Esophagus squamous epithelium (tissue), 5 donors: ENCODE measurements at regions not wholly inside any gene's neighbourhood (a gene's known extent, or its start where the extent isn't known, plus 50 kb on each side); places are given as distances from the start of the nearest gene placed in this dataset.

ENCODE experiments used
- DNase-seq: peaks from one replicate; lab custom pipeline; 2025; lab: John Stamatoyannopoulos, UW
- H3K27ac ChIP-seq, 4 donors: fragments of 200-600 bp; sonication (generic); one replicate each; pipeline ENCODE4 v1.5.1; 2016 to 2019; ENCODE audit warnings: mild to moderate bottlenecking in 1 of 4
- H3K27me3 ChIP-seq, 4 donors: fragments of 200-600 bp; sonication (generic); 1 replicate in 3 of 4; 2 replicates in 1 of 4; pipeline versions ENCODE4 v1.5.1 to v1.6.0; 2017 to 2021; ENCODE audit warnings: antibody characterized with exemption in 1 of 4
- H3K36me3 ChIP-seq, 3 donors: fragments of 200-600 bp; sonication (generic); one replicate each; pipeline ENCODE4 v1.5.1; 2016 to 2019
- H3K4me1 ChIP-seq, 3 donors: fragments of 200-600 bp; sonication (generic); one replicate each; pipeline ENCODE4 v1.5.1; 2017 to 2019
- H3K4me3 ChIP-seq, 4 donors: fragments of 200-600 bp; sonication (generic); 1 replicate in 3 of 4; 2 replicates in 1 of 4; pipeline ENCODE4 v1.5.1; 2016 to 2019; ENCODE audit warnings: mild to moderate bottlenecking in 2 of 4, moderate library complexity in 1 of 4
- H3K9me3 ChIP-seq, 3 donors: fragments of 200-600 bp; sonication (generic); one replicate each; pipeline ENCODE4 v1.5.1; 2016 to 2019
- CTCF ChIP-seq, 6 experiments: fragments of 450-650 bp in 4 of 6; fragments of 200-600 bp in 2 of 6; sonication (generic) in 2 of 6; IDR thresholded peaks; one replicate each; pipeline ENCODE4 v1.5.1; 2016 to 2019; ENCODE audit warnings: antibody characterized with exemption in 6 of 6, mild to moderate bottlenecking in 4 of 6, moderate library complexity in 4 of 6
- POLR2A ChIP-seq, 4 donors: fragments of 450-650 bp; IDR thresholded peaks; one replicate each; pipeline ENCODE4 v1.6.1; 2017; ENCODE audit warnings: antibody characterized with exemption in 4 of 4, mild to moderate bottlenecking in 4 of 4, moderate library complexity in 3 of 4
- WGBS, 2 donors: methylation state at CpG; one replicate each; pipeline ENCODE4 v1.1.5; 2018; 5-methylcytosine and 5-hydroxymethylcytosine counted together
- intact Hi-C: fragments of 100-400 bp; cut with DNase I; formaldehyde crosslinking; loops from one replicate; pipeline ENCODE4 v1.15.0; 2022
- donor health status: DM: yes; HTN: yes; CAD: no.

GRCh38 chr15:70401709-70402108, 304.0 kb upstream of the TLE3 start:
- Histone ChIP-seq H3K36me3 (no peaks in the 10 kb centered on the region), H3K27me3 (peaks cover 0 to 91% (median 2%) of the 10 kb centered on the region in 4 donors), H3K4me1 (no peaks in the 10 kb centered on the region), H3K4me3 (no peak overlapping the region), H3K27ac (peak overlapping the region in 2 of 4 donors; percentile 56 to 58), H3K9me3 (peaks cover 0 to 5% (median 0%) of the 10 kb centered on the region in 3 donors)
- DNase-seq: no peak
- WGBS, 2 donors: 62 to 77% methylated on average over 4 of the region's 4 CpGs
- TF ChIP-seq POLR2A (IDR thresholded peaks at IDR 0.05) (no peak), CTCF (IDR thresholded peaks at IDR 0.05) (no peak)
- intact Hi-C loops: no loop called here

GRCh38 chr15:70400766-70401541, 303.2 kb upstream of the TLE3 start:
- DNase-seq: no peak
- Histone ChIP-seq H3K4me3 (no peak overlapping the region), H3K27ac (peak overlapping the region in 2 of 4 donors; percentile 56 to 58), H3K36me3 (no peaks in the 10 kb centered on the region), H3K4me1 (no peaks in the 10 kb centered on the region), H3K9me3 (peaks cover 0 to 2% (median 0%) of the 10 kb centered on the region in 3 donors), H3K27me3 (peaks cover 0 to 89% (median 2%) of the 10 kb centered on the region in 4 donors)
- WGBS, 2 donors: 89 to 90% methylated on average over 4 of the region's 4 CpGs
- no peak for TF ChIP-seq POLR2A (IDR thresholded peaks at IDR 0.05)
- no peak for TF ChIP-seq CTCF (IDR thresholded peaks at IDR 0.05)
- intact Hi-C loops: no loop called here

- Histone ChIP-seq H3K36me3 (no peaks in the 10 kb centered on the region), H3K27ac (no peak overlapping the region), H3K9me3 (no peaks in the 10 kb centered on the region), H3K27me3 (peaks cover 0 to 90% (median 2%) of the 10 kb centered on the region in 4 donors), H3K4me3 (no peak overlapping the region), H3K4me1 (no peaks in the 10 kb centered on the region)
- TF ChIP-seq POLR2A (IDR thresholded peaks at IDR 0.05) (no peak), CTCF (IDR thresholded peaks at IDR 0.05) (no peak)
- DNase-seq: no peak
- intact Hi-C loops: no loop called here
Observed at GRCh38 chr15:70399204-70399603, 301.5 kb upstream of the TLE3 start.

GRCh38 chr15:70398694-70399093, 301.0 kb upstream of the TLE3 start:
- Histone ChIP-seq H3K27ac (no peak overlapping the region), H3K36me3 (no peaks in the 10 kb centered on the region), H3K4me1 (no peaks in the 10 kb centered on the region), H3K9me3 (no peaks in the 10 kb centered on the region), H3K27me3 (peaks cover 0 to 90% (median 2%) of the 10 kb centered on the region in 4 donors), H3K4me3 (no peak overlapping the region)
- no peak for TF ChIP-seq POLR2A (IDR thresholded peaks at IDR 0.05)
- no peak for TF ChIP-seq CTCF (IDR thresholded peaks at IDR 0.05)
- intact Hi-C loops: no loop called here
- 90 to 94% methylated on average over 4 of the region's 4 CpGs for WGBS, 2 donors
- no peak for DNase-seq

- Histone ChIP-seq H3K9me3 (no peaks in the 10 kb centered on the region), H3K36me3 (no peaks in the 10 kb centered on the region), H3K4me1 (peaks cover 0 to 6% (median 0%) of the 10 kb centered on the region in 3 donors), H3K4me3 (no peak overlapping the region), H3K27ac (no peak overlapping the region), H3K27me3 (peaks cover 0 to 71% (median 2%) of the 10 kb centered on the region in 4 donors)
- intact Hi-C loops: no loop called here
- no peak for DNase-seq
- TF ChIP-seq POLR2A (IDR thresholded peaks at IDR 0.05) (no peak), CTCF (IDR thresholded peaks at IDR 0.05) (no peak)
- 58 to 67% methylated on average over 9 of the region's 9 CpGs for WGBS, 2 donors
Observed at GRCh38 chr15:70396807-70397206, 299.1 kb upstream of the TLE3 start.
